ENCODE measurements at regions not wholly inside any gene's neighbourhood (a gene's known extent, or its start where the extent isn't known, plus 50 kb on each side); places are given as distances from the start of the nearest gene placed in this dataset.

- H3K36me3 Mint-ChIP-seq (ENCODE audit: low read depth, unreplicated experiment): peaks cover 2% of the 10 kb centered on the region
- Histone ChIP-seq H4K20me1 (ENCODE audit: insufficient read depth, low read length) (no peaks in the 10 kb centered on the region), H3K27ac (ENCODE audit: low read depth, low read length) (no peak overlapping the region), H2AFZ (ENCODE audit: low read depth, low read length) (no peak overlapping the region), H3K27me3 (ENCODE audit: insufficient read depth, low read length) (no peaks in the 10 kb centered on the region), H3K4me3 (ENCODE audit: insufficient read depth, low read depth, low read length) (no peak overlapping the region), H3K9me3 (ENCODE audit: insufficient read depth, low read depth, low read length) (no peaks in the 10 kb centered on the region), H3K36me3 (ENCODE audit: insufficient read depth, low read length) (no peaks in the 10 kb centered on the region), H3K4me2 (ENCODE audit: low read length) (no peak overlapping the region), H3K4me1 (ENCODE audit: insufficient read depth, low read length) (no peaks in the 10 kb centered on the region), H3K79me2 (ENCODE audit: insufficient read depth, low read length) (no peaks in the 10 kb centered on the region), H3K9ac (ENCODE audit: low read length) (no peak overlapping the region)
- H3K27me3 Mint-ChIP-seq (ENCODE audit: low read depth, unreplicated experiment): no peaks in the 10 kb centered on the region
- H3K4me3 Mint-ChIP-seq (ENCODE audit: unreplicated experiment): no peak overlapping the region
- H3K9me3 Mint-ChIP-seq (ENCODE audit: unreplicated experiment): no peaks in the 10 kb centered on the region
- H3K27ac Mint-ChIP-seq (ENCODE audit: unreplicated experiment): no peak overlapping the region
- no peak for FAIRE-seq
- DNase-seq (ENCODE audit: low read depth): no peak
- TF ChIP-seq CTCF (IDR thresholded peaks at IDR 0.05; ENCODE audit: insufficient read depth, low read depth, low read length): no peak
- TF ChIP-seq EZH2 (IDR thresholded peaks at IDR 0.05; ENCODE audit: insufficient read depth, low read length): no peak
- H3K4me1 Mint-ChIP-seq (ENCODE audit: low read depth, unreplicated experiment): peaks cover 8% of the 10 kb centered on the region
Observed at GRCh38 chr15:35769656-35770055, 223.7 kb upstream of the DPH6 start.

- no peaks in the 10 kb centered on the region for H3K79me2 ChIP-seq (ENCODE audit: insufficient read depth, low read length)
- Mint-ChIP-seq H3K4me3 (ENCODE audit: unreplicated experiment) (no peak overlapping the region), H3K27ac (ENCODE audit: unreplicated experiment) (no peak overlapping the region), H3K36me3 (ENCODE audit: low read depth, unreplicated experiment) (peaks cover 2% of the 10 kb centered on the region), H3K9me3 (ENCODE audit: unreplicated experiment) (no peaks in the 10 kb centered on the region), H3K4me1 (ENCODE audit: low read depth, unreplicated experiment) (peaks cover 8% of the 10 kb centered on the region), H3K27me3 (ENCODE audit: low read depth, unreplicated experiment) (no peaks in the 10 kb centered on the region)
- no peak overlapping the region for H2AFZ ChIP-seq (ENCODE audit: low read depth, low read length)
- no peak overlapping the region for H3K4me3 ChIP-seq (ENCODE audit: insufficient read depth, low read depth, low read length)
- no peaks in the 10 kb centered on the region for H3K9me3 ChIP-seq (ENCODE audit: insufficient read depth, low read depth, low read length)
- no peak overlapping the region for H3K9ac ChIP-seq (ENCODE audit: low read length)
- DNase-seq (ENCODE audit: low read depth): peak; percentile 13
- H3K27me3 ChIP-seq (ENCODE audit: insufficient read depth, low read length): no peaks in the 10 kb centered on the region
- no peak for FAIRE-seq
- H3K36me3 ChIP-seq (ENCODE audit: insufficient read depth, low read length): no peaks in the 10 kb centered on the region
- no peak overlapping the region for H3K4me2 ChIP-seq (ENCODE audit: low read length)
- no peaks in the 10 kb centered on the region for H3K4me1 ChIP-seq (ENCODE audit: insufficient read depth, low read length)
- TF ChIP-seq EZH2 (IDR thresholded peaks at IDR 0.05; ENCODE audit: insufficient read depth, low read length) (no peak), CTCF (IDR thresholded peaks at IDR 0.05; ENCODE audit: insufficient read depth, low read depth, low read length) (no peak)
- no peak overlapping the region for H3K27ac ChIP-seq (ENCODE audit: low read depth, low read length)
- H4K20me1 ChIP-seq (ENCODE audit: insufficient read depth, low read length): no peaks in the 10 kb centered on the region
Observed at GRCh38 chr15:35771746-35772442, 225.9 kb upstream of the DPH6 start.

GRCh38 chr15:35774653-35775052, 228.7 kb upstream of the DPH6 start:
- DNase-seq (ENCODE audit: low read depth): no peak
- Histone ChIP-seq H4K20me1 (ENCODE audit: insufficient read depth, low read length) (no peaks in the 10 kb centered on the region), H3K4me1 (ENCODE audit: insufficient read depth, low read length) (no peaks in the 10 kb centered on the region), H2AFZ (ENCODE audit: low read depth, low read length) (no peak overlapping the region), H3K4me3 (ENCODE audit: insufficient read depth, low read depth, low read length) (no peak overlapping the region), H3K4me2 (ENCODE audit: low read length) (no peak overlapping the region), H3K79me2 (ENCODE audit: insufficient read depth, low read length) (no peaks in the 10 kb centered on the region), H3K36me3 (ENCODE audit: insufficient read depth, low read length) (no peaks in the 10 kb centered on the region), H3K27me3 (ENCODE audit: insufficient read depth, low read length) (no peaks in the 10 kb centered on the region), H3K9ac (ENCODE audit: low read length) (no peak overlapping the region), H3K27ac (ENCODE audit: low read depth, low read length) (no peak overlapping the region), H3K9me3 (ENCODE audit: insufficient read depth, low read depth, low read length) (no peaks in the 10 kb centered on the region)
- FAIRE-seq: no peak
- Mint-ChIP-seq H3K4me1 (ENCODE audit: low read depth, unreplicated experiment) (peaks cover 5% of the 10 kb centered on the region), H3K9me3 (ENCODE audit: unreplicated experiment) (no peaks in the 10 kb centered on the region), H3K4me3 (ENCODE audit: unreplicated experiment) (no peak overlapping the region), H3K36me3 (ENCODE audit: low read depth, unreplicated experiment) (peaks cover 2% of the 10 kb centered on the region), H3K27me3 (ENCODE audit: low read depth, unreplicated experiment) (no peaks in the 10 kb centered on the region), H3K27ac (ENCODE audit: unreplicated experiment) (no peak overlapping the region)
- TF ChIP-seq EZH2 (IDR thresholded peaks at IDR 0.05; ENCODE audit: insufficient read depth, low read length): no peak

Data from astrocyte (in vitro differentiated cells and primary cell).